Right lobe of liver (tissue), 6 donors: ENCODE measurements at regions not wholly inside any gene's neighbourhood (a gene's known extent, or its start where the extent isn't known, plus 50 kb on each side); places are given as distances from the start of the nearest gene placed in this dataset.

ENCODE experiments used
- ATAC-seq, 4 donors: fragments of 200-7000 bp; cut with Tn5 transposase; one replicate each; pipeline ENCODE4 v1.9.1; 2020; ENCODE audit warnings: mild to moderate bottlenecking in 4 of 4, moderate library complexity in 4 of 4
- DNase-seq, 3 donors: peaks; one replicate each; pipeline ENCODE4 v3.0.0-alpha.2; 2020
- H3K27ac ChIP-seq, 3 donors: fragments of 200-600 bp; one replicate each; pipeline ENCODE4 v1.8.0; 2022
- H3K27me3 ChIP-seq, 2 donors: fragments of 200-600 bp; one replicate each; pipeline ENCODE4 v1.8.0; 2022
- H3K36me3 ChIP-seq, 4 donors: fragments of 200-600 bp; sonication (generic) in 1 of 4; one replicate each; pipeline versions ENCODE4 v1.5.1 to v1.8.0; 2017 to 2022; ENCODE audit warnings: control low read depth in 1 of 4
- H3K4me1 ChIP-seq, 4 donors: fragments of 200-600 bp; sonication (generic) in 1 of 4; one replicate each; pipeline versions ENCODE4 v1.5.1 to v1.8.0; 2017 to 2022; ENCODE audit warnings: control low read depth in 1 of 4
- H3K4me3 ChIP-seq, 3 donors: fragments of 200-600 bp; one replicate each; pipeline ENCODE4 v1.8.0; 2022
- H3K9me3 ChIP-seq, 4 donors: fragments of 200-600 bp; sonication (generic) in 1 of 4; one replicate each; pipeline versions ENCODE4 v1.5.1 to v1.8.0; 2017 to 2022; ENCODE audit warnings: control low read depth in 1 of 4
- CTCF ChIP-seq, 4 donors: fragments of 200-600 bp in 3 of 4; fragments of 450-650 bp in 1 of 4; IDR thresholded peaks; one replicate each; pipeline versions ENCODE4 v1.5.1 to v1.8.0; 2016 to 2022; ENCODE audit warnings: antibody characterized with exemption in 4 of 4, mild to moderate bottlenecking in 2 of 4
- POLR2A ChIP-seq: fragments of 450-650 bp; IDR thresholded peaks from one replicate; pipeline ENCODE4 v1.6.1; 2017; ENCODE audit warnings: antibody characterized with exemption, mild to moderate bottlenecking
- WGBS: methylation state at CpG from one replicate; pipeline ENCODE4 v1.1.6; 2018; ENCODE audit warnings: low coverage, low lambda C conversion rate; ENCODE audit not compliant: insufficient coverage; ENCODE audit errors: missing lambda C conversion rate; 5-methylcytosine and 5-hydroxymethylcytosine counted together
- intact Hi-C, 2 donors: fragments of 100-400 bp; cut with DNase I; formaldehyde crosslinking; loops; one replicate each; pipeline versions ENCODE4 v1.11.2 to v1.14.1; 2022
- donor health status: DM: no; HTN: yes; CAD: no.
- donor health status: DM: no; HTN: no; CAD: no.
- donor health status: DM: no; HTN: no; CAD: no.
- donor health status: DM: no; HTN: yes; CAD: no.
- donor health status: DM: no; HTN: yes; CAD: no.

- ATAC-seq, result no peak
- Histone ChIP-seq H3K36me3 (no peaks in the 10 kb centered on the region), H3K27me3 (no peaks in the 10 kb centered on the region), H3K4me3 (no peak overlapping the region), H3K4me1 (no peaks in the 10 kb centered on the region), H3K27ac (no peak overlapping the region), H3K9me3 (no peaks in the 10 kb centered on the region)
- intact Hi-C loops, result no loop called here
- no peak for DNase-seq
- 70% methylated on average over 5 of the region's 5 CpGs for WGBS
- TF ChIP-seq POLR2A, result no peak
- TF ChIP-seq CTCF (IDR thresholded peaks at IDR 0.05), result no peak
These were observed 185.5 kb upstream of the SETBP1 start for GRCh38 chr18:44495151-44495550.

GRCh38 chr18:44497311-44497710, 183.4 kb upstream of the SETBP1 start:
- TF ChIP-seq CTCF (IDR thresholded peaks at IDR 0.05) (no peak), POLR2A (no peak)
- Histone ChIP-seq H3K4me3 (no peak overlapping the region), H3K36me3 (no peaks in the 10 kb centered on the region), H3K9me3 (no peaks in the 10 kb centered on the region), H3K27ac (no peak overlapping the region), H3K4me1 (no peaks in the 10 kb centered on the region), H3K27me3 (no peaks in the 10 kb centered on the region)
- intact Hi-C loops, result no loop called here
- DNase-seq (no peak), ATAC-seq (no peak)
- WGBS, result 58% methylated on average over 3 of the region's 3 CpGs

GRCh38 chr18:44497757-44498490, 182.8 kb upstream of the SETBP1 start:
- DNase-seq, result no peak
- TF ChIP-seq CTCF (IDR thresholded peaks at IDR 0.05), result no peak
- TF ChIP-seq POLR2A, result no peak

GRCh38 chr18:44500808-44501610, 179.7 kb upstream of the SETBP1 start:
- 41% methylated on average over 2 of the region's 2 CpGs for WGBS
- H3K9me3 ChIP-seq, result no peaks in the 10 kb centered on the region

More at GRCh38 chr18:44497757-44498490, 182.8 kb upstream of the SETBP1 start:
- ATAC-seq, result no peak
- 58% methylated on average over 3 of the region's 3 CpGs for WGBS
- H3K4me3 ChIP-seq, result no peak overlapping the region
- H3K27me3 ChIP-seq, result no peaks in the 10 kb centered on the region
- intact Hi-C loops, result no loop called here
- H3K36me3 ChIP-seq, result no peaks in the 10 kb centered on the region
- H3K9me3 ChIP-seq, result no peaks in the 10 kb centered on the region
- no peaks in the 10 kb centered on the region for H3K4me1 ChIP-seq
- no peak overlapping the region for H3K27ac ChIP-seq

More at GRCh38 chr18:44500808-44501610, 179.7 kb upstream of the SETBP1 start:
- TF ChIP-seq POLR2A (no peak), CTCF (IDR thresholded peaks at IDR 0.05) (no peak)
- ATAC-seq (no peak), DNase-seq (no peak)
- intact Hi-C loops, result no loop called here
- Histone ChIP-seq H3K27me3 (no peaks in the 10 kb centered on the region), H3K27ac (no peak overlapping the region), H3K4me1 (no peaks in the 10 kb centered on the region), H3K4me3 (no peak overlapping the region), H3K36me3 (no peaks in the 10 kb centered on the region)
